GM12864 (cell line): ENCODE measurements at regions not wholly inside any gene's neighbourhood (a gene's known extent, or its start where the extent isn't known, plus 50 kb on each side); places are given as distances from the start of the nearest gene placed in this dataset.

Source experiments
- DNase-seq: peaks from one replicate; pipeline ENCODE4 v3.0.0-alpha.2; 2011; ENCODE audit warnings: low read depth
- H3K4me3 ChIP-seq: 2 replicates; pipeline ENCODE4 v1.5.1; 2011; ENCODE audit warnings: mild to moderate bottlenecking, low read depth, low read length, control low read depth
- TF ChIP-seq, protein P1 (sequence below): IDR thresholded peaks from 2 replicates; pipeline ENCODE4 v1.5.1; 2011; ENCODE audit warnings: low read depth, mild to moderate bottlenecking, moderate library complexity, low read length, control low read depth, inconsistent platforms; ENCODE audit errors: missing control alignments

DNA sequence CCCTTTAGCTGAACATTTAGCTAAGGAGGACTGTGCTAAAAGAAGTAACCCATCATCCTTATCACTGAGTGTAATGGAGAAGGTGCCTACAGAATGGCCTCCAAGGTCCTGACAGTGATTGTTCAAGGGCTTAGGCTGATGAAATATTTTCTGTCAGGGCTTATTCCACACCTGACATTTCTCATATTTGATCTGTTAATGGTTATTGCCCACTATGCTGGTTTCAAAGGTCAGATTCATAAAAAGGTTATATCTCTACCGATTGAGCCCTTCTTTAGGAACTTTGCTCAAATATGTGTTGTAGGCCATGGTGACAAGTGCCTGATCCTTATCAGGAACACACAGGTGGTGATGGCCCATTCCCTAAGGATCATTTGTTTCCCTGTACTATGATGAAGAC, 766.4 kb upstream of the ADGRL2 start:
- DNase-seq = no peak
- TF ChIP-seq, protein P1, sequence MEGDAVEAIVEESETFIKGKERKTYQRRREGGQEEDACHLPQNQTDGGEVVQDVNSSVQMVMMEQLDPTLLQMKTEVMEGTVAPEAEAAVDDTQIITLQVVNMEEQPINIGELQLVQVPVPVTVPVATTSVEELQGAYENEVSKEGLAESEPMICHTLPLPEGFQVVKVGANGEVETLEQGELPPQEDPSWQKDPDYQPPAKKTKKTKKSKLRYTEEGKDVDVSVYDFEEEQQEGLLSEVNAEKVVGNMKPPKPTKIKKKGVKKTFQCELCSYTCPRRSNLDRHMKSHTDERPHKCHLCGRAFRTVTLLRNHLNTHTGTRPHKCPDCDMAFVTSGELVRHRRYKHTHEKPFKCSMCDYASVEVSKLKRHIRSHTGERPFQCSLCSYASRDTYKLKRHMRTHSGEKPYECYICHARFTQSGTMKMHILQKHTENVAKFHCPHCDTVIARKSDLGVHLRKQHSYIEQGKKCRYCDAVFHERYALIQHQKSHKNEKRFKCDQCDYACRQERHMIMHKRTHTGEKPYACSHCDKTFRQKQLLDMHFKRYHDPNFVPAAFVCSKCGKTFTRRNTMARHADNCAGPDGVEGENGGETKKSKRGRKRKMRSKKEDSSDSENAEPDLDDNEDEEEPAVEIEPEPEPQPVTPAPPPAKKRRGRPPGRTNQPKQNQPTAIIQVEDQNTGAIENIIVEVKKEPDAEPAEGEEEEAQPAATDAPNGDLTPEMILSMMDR = no peak
- H3K4me3 ChIP-seq = no peak overlapping the region

DNA sequence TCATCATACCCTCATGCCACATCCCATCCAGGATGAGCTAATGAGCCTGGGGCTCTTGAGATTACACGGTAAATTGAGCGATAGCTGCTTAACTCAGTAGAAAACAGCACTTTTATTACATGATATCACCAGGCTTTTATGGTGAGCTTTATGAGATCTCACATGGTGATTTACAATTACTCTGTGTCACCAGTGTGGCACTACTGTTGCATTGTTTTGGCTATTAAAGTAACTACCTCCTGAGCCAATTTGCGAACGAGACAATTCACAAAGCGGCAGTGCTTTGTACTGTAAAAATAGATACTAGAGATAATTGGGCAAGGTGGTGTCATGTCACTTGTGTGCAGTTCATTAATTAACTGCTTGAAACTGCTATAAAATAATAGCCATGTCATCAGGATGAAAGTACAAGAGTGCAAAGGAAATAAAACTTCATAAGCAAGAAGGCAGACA, 767.7 kb upstream of the ADGRL2 start:
- H3K4me3 ChIP-seq = no peak overlapping the region
- TF ChIP-seq, protein P1 = no peak
- DNase-seq = no peak

DNA sequence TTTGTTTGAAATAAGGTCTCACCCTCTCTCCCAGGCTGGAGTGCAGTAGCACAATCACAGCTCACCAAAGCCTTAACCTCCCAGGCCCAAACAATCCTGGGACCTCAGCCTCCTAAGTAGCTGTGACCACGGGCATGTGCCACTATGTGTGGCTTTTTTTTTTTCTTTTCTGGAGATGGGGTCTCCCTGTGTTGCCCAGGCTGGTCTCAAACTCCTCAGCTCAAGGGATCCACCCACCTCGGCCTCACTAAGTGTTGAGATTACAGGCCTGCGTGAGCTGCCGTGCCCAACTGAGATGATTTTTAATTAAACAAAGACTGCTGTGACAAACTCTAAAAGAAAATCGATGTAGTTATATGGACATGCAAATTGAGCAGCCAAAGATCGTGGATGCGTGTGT, 768.4 kb upstream of the ADGRL2 start:
- TF ChIP-seq, protein P1 = no peak
- no peak overlapping the region for H3K4me3 ChIP-seq
- no peak for DNase-seq

GRCh38 chr1:81030441-81030840, 770.3 kb upstream of the ADGRL2 start:
- TF ChIP-seq, protein P1 = no peak
- DNase-seq = no peak

DNA sequence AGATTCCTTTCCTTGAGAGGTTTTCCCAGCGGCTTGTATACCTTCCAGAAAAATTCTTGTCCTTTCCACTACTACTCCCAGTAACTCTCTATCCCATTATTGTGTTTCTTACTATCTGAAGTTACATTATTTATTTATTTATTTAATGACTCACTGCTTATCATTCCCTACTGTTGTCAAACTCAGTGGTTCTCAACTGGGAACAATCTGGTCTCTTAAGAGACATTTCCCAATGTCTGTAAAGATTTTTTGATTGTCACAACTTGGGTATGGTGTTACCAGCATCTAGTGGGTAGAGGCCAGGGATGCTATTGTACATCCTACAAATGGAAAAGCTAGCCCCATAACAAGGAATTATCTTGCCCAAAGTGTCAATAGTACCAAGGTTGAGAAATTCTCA, 771.5 kb upstream of the ADGRL2 start:
- no peak for DNase-seq
- no peak overlapping the region for H3K4me3 ChIP-seq
- TF ChIP-seq, protein P1 = no peak

More at GRCh38 chr1:81030441-81030840, 770.3 kb upstream of the ADGRL2 start:
- no peak overlapping the region for H3K4me3 ChIP-seq

DNA sequence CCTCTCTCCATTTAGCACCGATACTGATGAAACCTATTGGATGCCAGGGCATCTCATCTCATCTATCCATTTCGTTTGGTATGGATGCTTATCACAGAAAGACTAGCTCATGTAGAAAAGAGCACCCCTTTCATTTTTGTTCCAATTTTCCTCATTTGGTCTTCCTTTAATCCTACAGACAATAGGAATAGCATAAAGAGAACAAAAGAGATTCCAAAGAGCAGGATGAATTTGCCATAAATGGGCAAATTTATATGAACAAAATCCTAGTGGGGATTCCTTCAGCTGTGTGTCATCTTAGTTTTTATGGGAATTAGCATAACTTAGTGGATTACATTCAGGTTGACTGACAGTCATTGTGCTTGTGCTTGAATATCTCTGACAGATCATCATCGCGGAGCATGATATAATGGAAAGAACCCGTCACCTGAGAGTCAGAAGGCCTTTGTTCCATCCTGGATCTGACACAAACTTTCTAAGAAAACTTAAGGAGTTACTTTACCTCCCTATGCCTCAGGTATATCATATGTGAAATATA, 777.5 kb upstream of the ADGRL2 start:
- no peak overlapping the region for H3K4me3 ChIP-seq
- DNase-seq = no peak

DNA sequence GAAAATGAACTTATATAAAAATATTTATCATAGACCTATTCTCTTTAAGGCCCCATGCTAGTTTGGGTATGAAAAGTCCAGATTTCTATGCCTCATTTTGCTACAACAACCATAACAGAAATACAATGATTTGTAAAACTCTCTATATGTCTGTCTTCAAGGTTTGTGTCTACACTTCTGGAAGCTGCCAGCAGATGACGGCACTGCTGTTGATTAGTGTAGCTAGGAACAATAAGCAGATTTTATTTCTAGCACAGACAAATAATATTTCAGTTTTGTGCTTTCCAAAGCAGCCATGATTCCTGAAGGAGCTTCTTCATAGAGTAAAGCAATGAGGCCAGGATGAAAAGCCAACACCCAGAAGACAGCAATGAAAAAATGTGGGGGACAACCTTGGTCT, 779.6 kb upstream of the ADGRL2 start:
- no peak for DNase-seq
- TF ChIP-seq, protein P1 = no peak

More for the DNA sequence above, 777.5 kb upstream of the ADGRL2 start:
- TF ChIP-seq, protein P1 = no peak

More for the DNA sequence above, 779.6 kb upstream of the ADGRL2 start:
- H3K4me3 ChIP-seq = no peak overlapping the region
